Skeletal muscle tissue (tissue), 3 donors: ENCODE measurements at regions not wholly inside any gene's neighbourhood (a gene's known extent, or its start where the extent isn't known, plus 50 kb on each side); places are given as distances from the start of the nearest gene placed in this dataset.

Experiments
- H3K27ac ChIP-seq: one replicate; pipeline ENCODE4 v1.7.0; 2013; ENCODE audit warnings: mild to moderate bottlenecking, low read depth, low read length, inconsistent platforms
- H3K27me3 ChIP-seq, 3 donors: one replicate each; pipeline ENCODE4 v1.7.0; 2013; ENCODE audit warnings: low read length in 3 of 3; ENCODE audit not compliant: control insufficient read depth in 3 of 3, insufficient read depth in 3 of 3
- H3K36me3 ChIP-seq, 3 donors: one replicate each; pipeline ENCODE4 v1.7.0; 2013; ENCODE audit warnings: low read length in 3 of 3; ENCODE audit not compliant: control insufficient read depth in 3 of 3, insufficient read depth in 3 of 3
- H3K4me1 ChIP-seq, 3 donors: one replicate each; pipeline ENCODE4 v1.7.0; 2013; ENCODE audit warnings: low read length in 3 of 3, mild to moderate bottlenecking in 3 of 3; ENCODE audit not compliant: control insufficient read depth in 3 of 3, insufficient read depth in 3 of 3
- H3K4me3 ChIP-seq, 3 donors: one replicate each; pipeline ENCODE4 v1.7.0; 2013; ENCODE audit warnings: low read length in 3 of 3
- H3K9ac ChIP-seq, 3 donors: one replicate each; pipeline ENCODE4 v1.7.0; 2013; ENCODE audit warnings: low read length in 3 of 3, mild to moderate bottlenecking in 3 of 3, moderate library complexity in 2 of 3, low read depth in 1 of 3
- H3K9me3 ChIP-seq, 3 donors: one replicate each; pipeline ENCODE4 v1.7.0; 2013; ENCODE audit warnings: low read length in 3 of 3; ENCODE audit not compliant: control insufficient read depth in 3 of 3
- donor health status: Osteomylitis.

GRCh38 chr3:40593351-40593750 is 68.6 kb downstream of the ZNF621 start:
- Histone ChIP-seq H3K9me3 (no peaks in the 10 kb centered on the region), H3K27ac (no peak overlapping the region), H3K36me3 (no peaks in the 10 kb centered on the region), H3K27me3 (no peaks in the 10 kb centered on the region), H3K4me1 (no peaks in the 10 kb centered on the region), H3K9ac (no peak overlapping the region), H3K4me3 (no peak overlapping the region)

GRCh38 chr3:40597441-40597840 is 72.7 kb downstream of the ZNF621 start:
- H3K9me3 ChIP-seq: no peaks in the 10 kb centered on the region

GRCh38 chr3:40598338-40598737 is 73.6 kb downstream of the ZNF621 start:
- H3K27ac ChIP-seq: no peak overlapping the region

More at GRCh38 chr3:40597441-40597840, 72.7 kb downstream of the ZNF621 start:
- no peak overlapping the region for H3K4me3 ChIP-seq
- H3K27me3 ChIP-seq: no peaks in the 10 kb centered on the region
- no peaks in the 10 kb centered on the region for H3K36me3 ChIP-seq
- no peak overlapping the region for H3K9ac ChIP-seq
- no peaks in the 10 kb centered on the region for H3K4me1 ChIP-seq
- H3K27ac ChIP-seq: no peak overlapping the region

GRCh38 chr3:40598962-40599361 is 74.2 kb downstream of the ZNF621 start:
- Histone ChIP-seq H3K9ac (no peak overlapping the region), H3K36me3 (no peaks in the 10 kb centered on the region), H3K4me1 (no peaks in the 10 kb centered on the region), H3K9me3 (no peaks in the 10 kb centered on the region), H3K4me3 (no peak overlapping the region), H3K27me3 (no peaks in the 10 kb centered on the region), H3K27ac (no peak overlapping the region)

More at GRCh38 chr3:40598338-40598737, 73.6 kb downstream of the ZNF621 start:
- Histone ChIP-seq H3K4me3 (no peak overlapping the region), H3K27me3 (no peaks in the 10 kb centered on the region), H3K9me3 (no peaks in the 10 kb centered on the region), H3K4me1 (no peaks in the 10 kb centered on the region), H3K36me3 (no peaks in the 10 kb centered on the region), H3K9ac (no peak overlapping the region)

GRCh38 chr3:40602778-40603385 is 78.1 kb downstream of the ZNF621 start:
- H3K4me1 ChIP-seq: no peaks in the 10 kb centered on the region
- H3K4me3 ChIP-seq: no peak overlapping the region
- no peaks in the 10 kb centered on the region for H3K36me3 ChIP-seq
- H3K9me3 ChIP-seq: no peaks in the 10 kb centered on the region
- no peaks in the 10 kb centered on the region for H3K27me3 ChIP-seq
- no peak overlapping the region for H3K9ac ChIP-seq
- no peak overlapping the region for H3K27ac ChIP-seq

- Histone ChIP-seq H3K9ac (no peak overlapping the region), H3K36me3 (no peaks in the 10 kb centered on the region), H3K9me3 (no peaks in the 10 kb centered on the region), H3K27ac (no peak overlapping the region), H3K4me3 (no peak overlapping the region), H3K27me3 (no peaks in the 10 kb centered on the region), H3K4me1 (no peaks in the 10 kb centered on the region)
Observed at GRCh38 chr3:40605960-40606359, 81.2 kb downstream of the ZNF621 start.

- Histone ChIP-seq H3K27me3 (no peaks in the 10 kb centered on the region), H3K9me3 (no peaks in the 10 kb centered on the region), H3K9ac (no peak overlapping the region), H3K27ac (no peak overlapping the region), H3K4me1 (no peaks in the 10 kb centered on the region), H3K4me3 (no peak overlapping the region), H3K36me3 (no peaks in the 10 kb centered on the region)
Observed at GRCh38 chr3:40608091-40608490, 83.3 kb downstream of the ZNF621 start.

- H3K27me3 ChIP-seq: peaks cover 16 to 17% (median 16%) of the 10 kb centered on the region in 3 donors
- H3K36me3 ChIP-seq: no peaks in the 10 kb centered on the region
- H3K27ac ChIP-seq: no peak overlapping the region
- no peaks in the 10 kb centered on the region for H3K9me3 ChIP-seq
- H3K9ac ChIP-seq: no peak overlapping the region
- no peak overlapping the region for H3K4me3 ChIP-seq
- no peaks in the 10 kb centered on the region for H3K4me1 ChIP-seq
Observed at GRCh38 chr3:40613306-40613705, 88.5 kb downstream of the ZNF621 start.

- Histone ChIP-seq H3K36me3 (no peaks in the 10 kb centered on the region), H3K9me3 (no peaks in the 10 kb centered on the region), H3K27me3 (peaks cover 16 to 18% (median 17%) of the 10 kb centered on the region in 3 donors), H3K27ac (no peak overlapping the region), H3K4me3 (no peak overlapping the region), H3K9ac (no peak overlapping the region), H3K4me1 (no peaks in the 10 kb centered on the region)
Observed at GRCh38 chr3:40615110-40615915, 90.6 kb downstream of the ZNF621 start.
